Ovary (tissue), 7 donors: ENCODE measurements at regions not wholly inside any gene's neighbourhood (a gene's known extent, or its start where the extent isn't known, plus 50 kb on each side); places are given as distances from the start of the nearest gene placed in this dataset.

ENCODE experiments used
- DNase-seq, 5 donors: peaks; one replicate each; pipeline ENCODE4 v3.0.0-alpha.2; 2019 to 2020
- H3K27ac ChIP-seq, 2 donors: fragments of 200-600 bp; one replicate each; pipeline versions ENCODE4 v1.5.1 to v1.8.0; 2019 to 2022
- H3K27me3 ChIP-seq: fragments of 200-600 bp; one replicate; pipeline ENCODE4 v1.8.0; 2022
- H3K36me3 ChIP-seq: fragments of 200-600 bp; sonication (generic); one replicate; pipeline ENCODE4 v1.5.1; 2019
- H3K4me1 ChIP-seq: one replicate; pipeline ENCODE4 v1.8.1; 2013; ENCODE audit warnings: mild to moderate bottlenecking, moderate library complexity; ENCODE audit not compliant: insufficient read depth
- H3K4me3 ChIP-seq: fragments of 200-600 bp; sonication (generic); one replicate; pipeline ENCODE4 v1.5.1; 2017
- H3K9me3 ChIP-seq, 2 donors: fragments of 200-600 bp in 1 of 2; sonication (generic) in 1 of 2; one replicate each; pipeline versions ENCODE4 v1.5.1 to v1.8.1; 2013 to 2019; ENCODE audit warnings: mild to moderate bottlenecking in 1 of 2, moderate library complexity in 1 of 2
- EP300 ChIP-seq: sonication (generic); formaldehyde crosslinking; IDR thresholded peaks from one replicate; pipeline ENCODE4 v1.6.1; 2017; ENCODE audit warnings: antibody characterized with exemption
- POLR2A ChIP-seq: fragments of 450-650 bp; IDR thresholded peaks from one replicate; pipeline ENCODE4 v1.6.1; 2017; ENCODE audit warnings: antibody characterized with exemption, mild to moderate bottlenecking, moderate library complexity
- WGBS, 3 donors: extraction: QIAGEN DNeasy Blood & Tissue Kit in 1 of 3; methylation state at CpG; one replicate each; pipeline versions ENCODE4 v1.1.5 to v1.1.7; 2013 to 2017; 5-methylcytosine and 5-hydroxymethylcytosine counted together
- intact Hi-C, 4 donors: fragments of 100-400 bp; cut with DNase I; formaldehyde crosslinking; loops; one replicate each; pipeline versions ENCODE4 v1.11.0 to v1.15.1; 2022 to 2023
- TF ChIP-seq, protein P1 (sequence below), 3 donors: fragments of 450-650 bp in 2 of 3; fragments of 200-600 bp in 1 of 3; IDR thresholded peaks; one replicate each; pipeline versions ENCODE4 v1.5.1 to v1.8.0; 2016 to 2022; ENCODE audit warnings: antibody characterized with exemption in 3 of 3, mild to moderate bottlenecking in 1 of 3
- donor health status: DM: no; HTN: no; CAD: no; lungs with moderate emphysema.
- donor health status: DM: no; HTN: no; CAD: no.
- donor health status: Bipolar disorder and iron deficiency.
- donor health status: DM: no; HTN: no; CAD: no.
- donor health status: DM: yes; HTN: yes; CAD: no.

DNA sequence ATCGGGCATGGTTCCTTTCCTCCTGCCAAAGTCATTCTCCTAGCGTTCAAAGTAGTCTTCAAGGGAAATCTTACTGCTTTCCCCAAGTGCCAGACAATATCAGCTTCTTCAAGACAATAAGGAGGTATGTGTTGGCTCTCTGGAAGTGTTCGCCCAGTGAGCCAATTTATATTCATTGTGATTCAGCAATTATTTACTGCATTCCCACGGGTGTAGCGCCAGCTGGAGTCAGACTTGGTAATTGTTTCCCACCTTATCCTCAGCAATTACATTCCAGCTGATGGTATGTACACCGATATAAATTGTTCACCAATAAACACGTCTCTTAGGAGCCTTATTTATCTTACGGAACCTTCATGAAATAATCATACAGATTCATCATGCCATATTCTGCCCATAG, 103.6 kb upstream of the CTNNB1 start:
- intact Hi-C loops = no loop called here
- H3K9me3 ChIP-seq = no peaks in the 10 kb centered on the region
- no peak overlapping the region for H3K4me3 ChIP-seq
- DNase-seq = no peak
- no peaks in the 10 kb centered on the region for H3K27me3 ChIP-seq
- 74 to 80% (median 80%) methylated on average over 8 of the region's 8 CpGs for WGBS, 3 donors
- TF ChIP-seq, protein P1, sequence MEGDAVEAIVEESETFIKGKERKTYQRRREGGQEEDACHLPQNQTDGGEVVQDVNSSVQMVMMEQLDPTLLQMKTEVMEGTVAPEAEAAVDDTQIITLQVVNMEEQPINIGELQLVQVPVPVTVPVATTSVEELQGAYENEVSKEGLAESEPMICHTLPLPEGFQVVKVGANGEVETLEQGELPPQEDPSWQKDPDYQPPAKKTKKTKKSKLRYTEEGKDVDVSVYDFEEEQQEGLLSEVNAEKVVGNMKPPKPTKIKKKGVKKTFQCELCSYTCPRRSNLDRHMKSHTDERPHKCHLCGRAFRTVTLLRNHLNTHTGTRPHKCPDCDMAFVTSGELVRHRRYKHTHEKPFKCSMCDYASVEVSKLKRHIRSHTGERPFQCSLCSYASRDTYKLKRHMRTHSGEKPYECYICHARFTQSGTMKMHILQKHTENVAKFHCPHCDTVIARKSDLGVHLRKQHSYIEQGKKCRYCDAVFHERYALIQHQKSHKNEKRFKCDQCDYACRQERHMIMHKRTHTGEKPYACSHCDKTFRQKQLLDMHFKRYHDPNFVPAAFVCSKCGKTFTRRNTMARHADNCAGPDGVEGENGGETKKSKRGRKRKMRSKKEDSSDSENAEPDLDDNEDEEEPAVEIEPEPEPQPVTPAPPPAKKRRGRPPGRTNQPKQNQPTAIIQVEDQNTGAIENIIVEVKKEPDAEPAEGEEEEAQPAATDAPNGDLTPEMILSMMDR (IDR thresholded peaks at IDR 0.05) = no peak
- TF ChIP-seq EP300 = no peak
- TF ChIP-seq POLR2A = no peak
- H3K4me1 ChIP-seq = peaks cover 2% of the 10 kb centered on the region
- no peak overlapping the region for H3K27ac ChIP-seq
- no peaks in the 10 kb centered on the region for H3K36me3 ChIP-seq

DNA sequence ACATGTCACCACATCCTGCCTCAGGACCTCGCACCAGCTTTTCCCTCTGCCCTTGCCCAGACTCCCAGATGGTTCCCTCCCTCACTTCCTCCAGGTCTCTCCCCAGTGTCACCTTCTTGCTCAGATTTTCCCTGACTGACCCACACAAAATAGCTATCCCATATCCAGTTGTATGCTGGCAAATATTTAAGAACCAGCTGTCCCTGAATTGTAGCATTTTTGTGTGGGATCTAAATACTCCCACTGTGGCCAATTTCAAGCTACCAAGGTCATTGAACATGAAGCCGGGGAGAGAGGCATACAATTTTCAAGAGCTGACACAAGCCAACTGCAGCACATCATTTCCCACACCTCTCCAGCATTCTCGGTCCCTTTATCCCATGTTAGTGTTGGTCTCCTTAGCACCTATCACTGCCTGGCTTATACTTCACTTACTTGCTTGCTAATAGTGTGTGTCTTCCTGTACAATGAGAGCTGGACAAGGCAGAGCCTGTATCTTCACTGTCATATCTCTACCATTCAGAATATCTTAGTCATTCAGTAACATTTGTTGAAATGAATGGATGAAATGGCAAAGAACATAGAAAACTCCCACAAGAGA, 101.3 kb upstream of the CTNNB1 start:
- Histone ChIP-seq H3K27ac (no peak overlapping the region), H3K36me3 (no peaks in the 10 kb centered on the region), H3K27me3 (no peaks in the 10 kb centered on the region), H3K4me3 (no peak overlapping the region), H3K4me1 (peaks cover 2% of the 10 kb centered on the region), H3K9me3 (no peaks in the 10 kb centered on the region)
- no peak for TF ChIP-seq POLR2A
- DNase-seq = no peak
- intact Hi-C loops = no loop called here
- 22 to 58% (median 44%) methylated on average over 3 of the region's 3 CpGs for WGBS, 3 donors

DNA sequence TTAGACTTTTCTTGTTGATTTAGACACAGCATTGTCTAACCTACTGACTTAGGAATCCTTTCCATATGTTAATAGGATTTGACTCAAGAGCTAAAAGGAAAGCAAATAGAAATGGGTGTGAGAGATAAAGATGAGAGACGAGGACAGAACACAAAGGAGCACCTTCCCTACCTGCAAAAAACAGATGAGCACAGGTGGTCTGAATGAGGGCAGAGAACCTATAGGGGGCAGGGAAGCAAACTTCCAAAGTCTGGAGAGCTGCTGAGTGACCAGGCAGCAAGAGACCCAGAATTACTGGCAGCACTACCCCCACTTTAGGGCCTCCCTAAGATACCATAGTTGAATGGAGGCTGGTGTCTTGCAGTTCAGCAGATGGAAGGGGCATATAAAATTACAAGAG, 98.1 kb upstream of the CTNNB1 start:
- WGBS, 3 donors = 97 to 100% (median 98%) methylated on average over 1 of the region's 1 CpG
- Histone ChIP-seq H3K36me3 (no peaks in the 10 kb centered on the region), H3K27ac (no peak overlapping the region), H3K27me3 (no peaks in the 10 kb centered on the region), H3K4me3 (no peak overlapping the region), H3K4me1 (peaks cover 2% of the 10 kb centered on the region), H3K9me3 (no peaks in the 10 kb centered on the region)
- intact Hi-C loops = no loop called here
- no peak for DNase-seq
- TF ChIP-seq EP300 = no peak
- TF ChIP-seq, protein P1 (IDR thresholded peaks at IDR 0.05) = no peak
- no peak for TF ChIP-seq POLR2A

DNA sequence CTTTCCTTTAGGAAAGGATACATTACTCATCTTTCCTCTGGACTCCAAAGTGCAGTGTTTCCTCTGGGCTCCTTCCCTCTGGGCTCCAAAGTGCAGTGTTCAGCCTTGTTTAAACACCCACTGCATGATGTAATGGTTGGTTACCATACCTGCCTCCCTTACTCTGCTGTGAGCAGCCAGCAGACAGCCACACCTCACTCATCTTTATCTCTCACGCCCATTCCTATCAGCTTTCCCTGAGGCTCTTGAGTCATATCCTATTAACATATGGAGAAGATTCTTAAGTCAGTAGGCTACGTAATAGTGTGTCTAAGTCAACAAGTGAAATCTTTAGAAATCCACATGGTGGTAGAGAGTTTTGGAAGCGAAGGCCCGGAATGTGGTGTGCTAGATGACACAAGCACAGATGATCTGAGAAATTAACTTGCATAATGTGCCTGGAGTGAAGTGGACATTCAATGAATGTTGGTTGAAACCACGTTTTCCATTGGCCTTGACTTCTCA, 97.2 kb upstream of the CTNNB1 start:
- peaks cover 2% of the 10 kb centered on the region for H3K4me1 ChIP-seq
- H3K36me3 ChIP-seq = no peaks in the 10 kb centered on the region
- no peak overlapping the region for H3K27ac ChIP-seq
- no peaks in the 10 kb centered on the region for H3K27me3 ChIP-seq
- no peak for DNase-seq
- no peak overlapping the region for H3K4me3 ChIP-seq
- TF ChIP-seq EP300 = no peak
- TF ChIP-seq POLR2A = no peak
- TF ChIP-seq, protein P1 (IDR thresholded peaks at IDR 0.05) = no peak
- intact Hi-C loops = no loop called here
- no peaks in the 10 kb centered on the region for H3K9me3 ChIP-seq
- WGBS, 3 donors = 84 to 91% (median 90%) methylated on average over 5 of the region's 5 CpGs

DNA sequence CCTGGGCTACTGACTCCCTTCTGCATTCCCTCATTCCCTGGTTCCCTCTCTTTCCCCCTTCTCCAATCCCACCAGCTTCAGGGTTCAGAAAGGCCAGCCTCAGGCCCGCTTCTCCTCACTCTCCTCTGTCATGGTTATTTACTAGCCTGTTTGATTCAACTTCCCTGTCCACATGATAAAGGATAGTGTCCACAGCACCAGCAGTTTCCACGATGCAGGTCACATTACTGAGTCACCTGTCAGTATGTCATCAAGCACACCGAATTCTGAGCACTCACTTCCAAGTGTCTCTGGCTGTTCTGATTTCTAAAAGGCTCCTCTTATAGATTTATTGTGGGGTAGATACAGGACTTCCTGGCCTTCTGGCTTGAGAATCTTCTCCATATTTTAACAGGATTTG, 96.6 kb upstream of the CTNNB1 start:
- TF ChIP-seq, protein P1 (IDR thresholded peaks at IDR 0.05) = no peak
- TF ChIP-seq EP300 (no peak), POLR2A (no peak)
- Histone ChIP-seq H3K27ac (no peak overlapping the region), H3K27me3 (no peaks in the 10 kb centered on the region), H3K4me3 (no peak overlapping the region), H3K9me3 (no peaks in the 10 kb centered on the region), H3K4me1 (peaks cover 2% of the 10 kb centered on the region), H3K36me3 (no peaks in the 10 kb centered on the region)
- WGBS, 3 donors = 83 to 88% (median 84%) methylated on average over 3 of the region's 3 CpGs
- no peak for DNase-seq
- intact Hi-C loops = no loop called here
